ENCODE measurements at regions not wholly inside any gene's neighbourhood (a gene's known extent, or its start where the extent isn't known, plus 50 kb on each side); places are given as distances from the start of the nearest gene placed in this dataset.

- no peak for TF ChIP-seq MYC (IDR thresholded peaks at IDR 0.05; ENCODE audit: borderline replicate concordance, low read length)
- no peak for TF ChIP-seq RFX5 (IDR thresholded peaks at IDR 0.05)
- TF ChIP-seq CEBPB (IDR thresholded peaks at IDR 0.05), result no peak
- TF ChIP-seq CTCF (IDR thresholded peaks at IDR 0.05), result no peak
- TF ChIP-seq POLR2A (IDR thresholded peaks at IDR 0.05; ENCODE audit: low read length), result no peak
- no peak for TF ChIP-seq USF2 (IDR thresholded peaks at IDR 0.05)
- no peak for TF ChIP-seq CHD2 (IDR thresholded peaks at IDR 0.05; ENCODE audit: low read length, partially characterized antibody)
- no peak for TF ChIP-seq RCOR1 (IDR thresholded peaks at IDR 0.05; ENCODE audit: low read depth, low read length)
Measured at GRCh38 chr3:72342450-72342849, 505.8 kb downstream of the SHQ1 start.
